Panc1 (cell line): ENCODE measurements at regions not wholly inside any gene's neighbourhood (a gene's known extent, or its start where the extent isn't known, plus 50 kb on each side); places are given as distances from the start of the nearest gene placed in this dataset.

Experiments
- ATAC-seq: fragments of 200-7000 bp; cut with Tn5 transposase; 2 replicates; pipeline ENCODE4 v1.9.1; 2020; ENCODE audit warnings: mild to moderate bottlenecking, moderate library complexity
- BruUV-seq: library from RNA; stranded (reverse); fragments of 400-500 nt; replicated peaks from 2 replicates; lab custom pipeline; 2021; lab: Mats Ljungman, UMichigan
- CTCF ChIA-PET: fragments of 300-600 bp; sonication (Branson Sonifier 250); formaldehyde crosslinking; loops from one replicate; lab custom pipeline; 2022; ENCODE audit warnings: antibody characterized with exemption; lab: Charles Lee
- POLR2A ChIA-PET: fragments of 300-600 bp; sonication (Branson Sonifier 250); formaldehyde crosslinking; loops from one replicate; lab custom pipeline; 2022; ENCODE audit warnings: antibody characterized with exemption; lab: Charles Lee
- DNase-seq: peaks from one replicate; pipeline ENCODE4 v3.0.0-alpha.2; 2010; ENCODE audit warnings: low read depth, low spot score
- H3K27ac ChIP-seq: 2 replicates; pipeline ENCODE4 v1.5.1; 2011; ENCODE audit warnings: mild to moderate bottlenecking, low read length, inconsistent platforms
- H3K27me3 ChIP-seq: fragments of 200-500 bp; sonication (Bioruptor generic); 2 replicates; pipeline ENCODE4 v1.6.0; 2014; ENCODE audit warnings: low read length, inconsistent platforms; ENCODE audit not compliant: control insufficient read depth, insufficient read depth
- H3K36me3 ChIP-seq: fragments of 200-500 bp; sonication (Bioruptor generic); 2 replicates; pipeline ENCODE4 v1.5.1; 2014; ENCODE audit warnings: inconsistent platforms, mild to moderate bottlenecking, low read length, moderate library complexity; ENCODE audit not compliant: control insufficient read depth, insufficient read depth
- H3K4me1 ChIP-seq: 2 replicates; pipeline ENCODE4 v1.5.1; 2011; ENCODE audit warnings: inconsistent platforms, mild to moderate bottlenecking, low read length, moderate library complexity; ENCODE audit not compliant: control insufficient read depth, insufficient read depth
- H3K4me3 ChIP-seq, 2 experiments: 2 replicates each; pipeline ENCODE4 v1.5.1; 2011 to 2012; ENCODE audit warnings: low read depth in 2 of 2, low read length in 2 of 2, mild to moderate bottlenecking in 2 of 2, inconsistent platforms in 1 of 2, moderate library complexity in 1 of 2
- H3K9me3 ChIP-seq: fragments of 200-500 bp; sonication (Bioruptor generic); 2 replicates; pipeline ENCODE4 v1.5.1; 2014; ENCODE audit warnings: low read depth, mild to moderate bottlenecking, inconsistent platforms, low read length, moderate library complexity; ENCODE audit not compliant: control insufficient read depth, insufficient read depth
- CTCF ChIP-seq: fragments of 450-650 bp; IDR thresholded peaks from 2 replicates; pipeline ENCODE4 v1.5.1; 2017; ENCODE audit warnings: mild to moderate bottlenecking
- POLR2AphosphoS5 ChIP-seq: IDR thresholded peaks from 2 replicates; pipeline ENCODE4 v1.6.1; 2012; ENCODE audit warnings: mild to moderate bottlenecking, low read depth, low read length, moderate library complexity
- REST ChIP-seq, 2 experiments: IDR thresholded peaks; 2 replicates each; pipeline ENCODE4 v1.6.1; 2011 to 2012; ENCODE audit warnings: low read depth in 2 of 2, control low read depth in 1 of 2, low read length in 1 of 2, mild to moderate bottlenecking in 1 of 2, moderate library complexity in 1 of 2; ENCODE audit not compliant: insufficient read depth in 1 of 2
- SIN3A ChIP-seq: IDR thresholded peaks from 2 replicates; pipeline ENCODE4 v1.6.1; 2012; ENCODE audit warnings: low read depth, mild to moderate bottlenecking, low read length, moderate library complexity, borderline replicate concordance; ENCODE audit not compliant: insufficient read depth
- TCF7L2 ChIP-seq: IDR thresholded peaks from 2 replicates; pipeline ENCODE4 v1.6.1; 2011; ENCODE audit warnings: mild to moderate bottlenecking, low read depth, low read length, inconsistent platforms
- in situ Hi-C: cut with HindIII; loops from 2 replicates; pipeline ENCODE4 v1.10.0; 2016; ENCODE audit warnings: low sequenced_read_pairs, low pct_unique_long_range_greater_than_20kb
- intact Hi-C: fragments of 100-400 bp; cut with micrococcal nuclease; formaldehyde crosslinking; loops from one replicate; pipeline ENCODE4 v1.10.0; 2022; ENCODE audit not compliant: unreplicated experiment

DNA sequence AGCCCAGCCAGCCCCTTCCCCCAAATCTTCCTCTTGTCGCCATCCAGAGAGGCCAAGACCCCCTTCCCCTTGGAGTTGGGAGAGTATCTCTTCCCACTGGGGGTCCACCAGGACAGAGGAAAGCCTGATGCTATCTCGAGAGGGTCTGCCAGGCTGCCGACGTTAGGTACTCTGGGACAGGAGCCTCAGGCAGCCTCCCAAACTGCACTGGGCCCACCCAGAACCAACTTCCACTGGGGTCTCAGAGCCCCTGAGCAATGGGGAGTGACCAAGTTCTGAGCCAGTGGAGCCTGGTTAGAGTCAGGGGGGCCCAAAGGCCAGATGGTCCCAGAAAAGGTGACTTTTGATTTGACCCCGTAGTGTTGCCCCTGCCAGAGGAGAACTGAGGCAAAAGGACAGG lies 189.1 kb downstream of the INHBB start:
- no TSS peak for BruUV-seq
- CTCF ChIA-PET, result no interaction called here
- in situ Hi-C loops, result no loop called here

DNA sequence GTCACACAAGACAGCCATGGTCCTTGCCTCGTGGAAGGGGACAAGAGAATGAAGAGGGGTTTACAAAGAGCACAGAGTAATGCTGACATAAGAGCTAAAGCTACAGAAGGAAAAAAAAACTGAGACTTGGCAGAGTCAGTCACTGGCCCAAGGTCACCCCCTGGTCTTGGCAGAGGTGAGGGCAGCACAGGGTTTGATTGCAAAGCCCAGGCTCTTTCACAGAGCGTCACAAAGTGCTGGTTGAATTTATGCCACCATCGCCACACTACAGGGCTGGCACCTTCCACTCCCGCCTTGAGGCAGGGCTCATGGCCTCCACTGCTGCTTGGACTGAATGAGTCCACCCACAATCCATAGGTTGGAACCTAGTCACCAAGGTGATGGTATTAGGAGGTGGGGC lies 190.2 kb downstream of the INHBB start:
- in situ Hi-C loops, result no loop called here
- H3K4me1 ChIP-seq, result no peaks in the 10 kb centered on the region
- H3K36me3 ChIP-seq, result no peaks in the 10 kb centered on the region
- TF ChIP-seq CTCF (no peak), REST (IDR thresholded peaks at IDR 0.05; ENCODE audit: insufficient read depth in 1 of 2, low read depth in 2 of 2, low read length in 1 of 2) (no peak)
- ATAC-seq (no peak), DNase-seq (no peak)
- intact Hi-C loops, result no loop called here
- no peak overlapping the region for H3K27ac ChIP-seq
- no TSS peak for BruUV-seq
- H3K9me3 ChIP-seq, result no peaks in the 10 kb centered on the region
- H3K4me3 ChIP-seq, result no peak overlapping the region
- H3K27me3 ChIP-seq, result no peaks in the 10 kb centered on the region
- ChIA-PET POLR2A (no interaction called here), CTCF (no interaction called here)

More for the DNA sequence above, 189.1 kb downstream of the INHBB start:
- ATAC-seq (no peak), DNase-seq (no peak)
- no peak for TF ChIP-seq TCF7L2
- no peaks in the 10 kb centered on the region for H3K27me3 ChIP-seq
- no peaks in the 10 kb centered on the region for H3K4me1 ChIP-seq
- intact Hi-C loops, result no loop called here
- H3K4me3 ChIP-seq, result no peak overlapping the region
- H3K36me3 ChIP-seq, result no peaks in the 10 kb centered on the region
- H3K27ac ChIP-seq, result no peak overlapping the region
- no peaks in the 10 kb centered on the region for H3K9me3 ChIP-seq
- POLR2A ChIA-PET, result no interaction called here

DNA sequence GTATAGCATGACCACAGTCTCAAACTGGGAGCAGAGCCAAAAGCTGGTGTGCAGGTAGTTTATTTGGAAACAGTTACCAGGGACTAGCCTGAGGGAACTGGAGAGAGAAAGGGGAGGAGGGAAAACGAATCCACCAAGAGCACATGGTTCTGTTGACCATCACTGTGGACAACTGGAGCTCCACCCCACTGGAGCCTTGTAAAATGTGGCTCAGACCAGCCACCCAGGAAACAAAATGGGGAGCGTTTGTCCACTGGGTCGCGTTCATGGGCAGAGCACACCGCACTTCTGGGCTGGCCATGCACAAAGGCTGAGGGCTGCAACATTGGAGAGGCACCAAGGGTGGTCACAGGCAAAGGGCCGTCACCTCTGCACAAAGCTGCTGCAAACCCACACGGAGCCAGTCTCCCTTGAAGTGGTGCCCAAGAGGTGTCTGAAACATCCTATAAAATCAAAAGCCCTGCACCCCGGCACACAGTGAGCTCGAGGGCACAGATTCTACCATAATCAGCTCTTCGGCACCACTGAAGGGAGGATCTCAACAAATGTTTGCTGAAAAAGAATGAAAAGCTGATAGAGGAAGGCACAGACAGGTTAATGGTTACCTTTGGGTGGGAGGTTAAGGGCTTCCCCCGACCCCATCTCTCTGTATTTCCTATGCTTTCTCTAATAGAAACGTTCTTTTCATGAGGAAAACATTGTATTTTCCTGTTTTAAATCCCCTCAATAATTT lies 192.9 kb downstream of the INHBB start:
- no peaks in the 10 kb centered on the region; the same call in 1 of the 2 replicates for H3K27me3 ChIP-seq
- no peaks in the 10 kb centered on the region for H3K36me3 ChIP-seq
- ChIA-PET POLR2A (no interaction called here), CTCF (no interaction called here)
- no peaks in the 10 kb centered on the region for H3K9me3 ChIP-seq
- ATAC-seq (no peak), DNase-seq (no peak)
- no peaks in the 10 kb centered on the region for H3K4me1 ChIP-seq
- TF ChIP-seq POLR2AphosphoS5, result no peak
- no peak for TF ChIP-seq REST (IDR thresholded peaks at IDR 0.05; ENCODE audit: insufficient read depth in 1 of 2, low read depth in 2 of 2, low read length in 1 of 2)
- no peak for TF ChIP-seq TCF7L2
- no peak for TF ChIP-seq SIN3A
- no peak for TF ChIP-seq CTCF
- no peak overlapping the region for H3K27ac ChIP-seq
- in situ Hi-C loops, result no loop called here
- H3K4me3 ChIP-seq, result no peak overlapping the region
- no TSS peak for BruUV-seq
- intact Hi-C loops, result no loop called here
